H1 (cell line): ENCODE measurements at regions not wholly inside any gene's neighbourhood (a gene's known extent, or its start where the extent isn't known, plus 50 kb on each side); places are given as distances from the start of the nearest gene placed in this dataset.
A peak's percentile ranks its signal among the peaks of the same experiment; 100 is the strongest.

Experiments used
- CTCF ChIA-PET: fragments of 300-600 bp; sonication (Branson Sonifier 250); formaldehyde crosslinking; loops from one replicate; lab custom pipeline; 2021; ENCODE audit not compliant: partially characterized antibody; lab: Charles Lee
- POLR2A ChIA-PET: fragments of 300-600 bp; sonication (Branson Sonifier 250); formaldehyde crosslinking; loops from one replicate; lab custom pipeline; 2021; ENCODE audit warnings: inconsistent platforms; ENCODE audit not compliant: partially characterized antibody; lab: Charles Lee
- DNase-seq, 2 experiments: peaks; one replicate each; pipeline versions ENCODE4 v3.0.0 to v3.0.0-alpha.2; 2010 to 2022; ENCODE audit warnings: low spot score in 2 of 2, low read depth in 1 of 2, mixed read lengths in 1 of 2
- FAIRE-seq: peaks from 2 replicates; lab custom pipeline; 2011; peaks lifted over from hg19 to GRCh38; lab: Jason Lieb, UNC
- H2AFZ ChIP-seq: 2 replicates; pipeline ENCODE4 v1.8.1; 2012; ENCODE audit warnings: low read length, inconsistent platforms
- H2AK5ac ChIP-seq: 2 replicates; pipeline ENCODE4 v1.6.1; 2013; ENCODE audit warnings: low read depth, low read length
- H2BK120ac ChIP-seq: replicated peaks from 2 replicates; pipeline ENCODE3; 2013; ENCODE audit warnings: low read depth, low read length, inconsistent platforms
- H2BK12ac ChIP-seq: 2 replicates; pipeline ENCODE4 v1.6.1; 2013; ENCODE audit warnings: low read depth, low read length
- H2BK15ac ChIP-seq: 2 replicates; pipeline ENCODE4 v1.6.1; 2013; ENCODE audit warnings: low read length
- H2BK20ac ChIP-seq: 2 replicates; pipeline ENCODE4 v1.6.1; 2013; ENCODE audit warnings: low read length
- H2BK5ac ChIP-seq: 2 replicates; pipeline ENCODE4 v1.6.1; 2013; ENCODE audit warnings: low read depth, low read length
- H3K14ac ChIP-seq: 2 replicates; pipeline ENCODE4 v1.6.1; 2013; ENCODE audit warnings: inconsistent platforms; ENCODE audit not compliant: insufficient read length
- H3K18ac ChIP-seq: 2 replicates; pipeline ENCODE4 v1.6.1; 2013; ENCODE audit warnings: low read length; ENCODE audit errors: extremely low read depth
- H3K23ac ChIP-seq: 2 replicates; pipeline ENCODE4 v1.6.1; 2013; ENCODE audit warnings: inconsistent platforms; ENCODE audit not compliant: insufficient read length
- H3K23me2 ChIP-seq: 2 replicates; pipeline ENCODE4 v1.6.1; 2013; ENCODE audit warnings: low read depth, low read length
- H3K27ac ChIP-seq: 2 replicates; pipeline ENCODE4 v1.6.1; 2011; ENCODE audit warnings: low read depth, low read length, inconsistent platforms
- H3K27me3 ChIP-seq, 4 experiments: replicated peaks in 1 of 4; 1 replicate in 1 of 4; 2 replicates in 3 of 4; pipeline versions ENCODE4 v1.6.1 to v1.8.1; 2011 to 2013; ENCODE audit warnings: low read length in 3 of 4, mild to moderate bottlenecking in 3 of 4, inconsistent platforms in 2 of 4, mixed read lengths in 2 of 4, moderate library complexity in 1 of 4; ENCODE audit not compliant: control insufficient read depth in 3 of 4, insufficient read depth in 3 of 4; ENCODE audit errors: extremely low read depth in 1 of 4
- H3K36me3 ChIP-seq, 4 experiments: 2 replicates each; pipeline versions ENCODE4 v1.6.1 to v1.8.1; 2011 to 2013; ENCODE audit warnings: mild to moderate bottlenecking in 4 of 4, low read length in 3 of 4, moderate library complexity in 2 of 4, control low read depth in 1 of 4, inconsistent platforms in 1 of 4; ENCODE audit not compliant: insufficient read depth in 4 of 4, control insufficient read depth in 2 of 4
- H3K4ac ChIP-seq: replicated peaks from 2 replicates; pipeline ENCODE3; 2013; ENCODE audit warnings: low read length, low read depth, mixed read lengths, inconsistent platforms; ENCODE audit not compliant: insufficient read length
- H3K4me1 ChIP-seq, 4 experiments: replicated peaks in 1 of 4; 1 replicate in 1 of 4; 2 replicates in 3 of 4; pipeline versions ENCODE4 v1.6.1 to v1.8.1; 2011 to 2013; ENCODE audit warnings: low read length in 3 of 4, inconsistent platforms in 2 of 4, mixed read lengths in 1 of 4; ENCODE audit not compliant: insufficient read depth in 4 of 4, control insufficient read depth in 3 of 4
- H3K4me2 ChIP-seq, 2 experiments: 2 replicates each; pipeline versions ENCODE4 v1.6.1 to v1.8.1; 2011 to 2013; ENCODE audit warnings: low read depth in 2 of 2, low read length in 2 of 2, control low read depth in 1 of 2, inconsistent platforms in 1 of 2, mild to moderate bottlenecking in 1 of 2; ENCODE audit not compliant: insufficient read depth in 1 of 2
- H3K4me3 ChIP-seq, 4 experiments: fragments of 200-600, 300-600 bp in 1 of 4; sonication (generic), shearing (Covaris generic), sonication (Bioruptor Twin) in 1 of 4; 2 replicates each; pipeline versions ENCODE4 v1.5.1 to v1.8.1; 2011 to 2016; ENCODE audit warnings: low read length in 4 of 4, low read depth in 3 of 4, control low read depth in 2 of 4, inconsistent platforms in 2 of 4, mild to moderate bottlenecking in 2 of 4, mixed read lengths in 1 of 4, moderate library complexity in 1 of 4; ENCODE audit not compliant: insufficient read depth in 2 of 4; ENCODE audit errors: extremely low read depth in 1 of 4
- H3K56ac ChIP-seq: replicated peaks from 2 replicates; pipeline ENCODE3; 2013; ENCODE audit warnings: low read depth, mild to moderate bottlenecking, mixed read lengths, low read length, inconsistent platforms; ENCODE audit not compliant: insufficient read length
- H3K79me1 ChIP-seq: 2 replicates; pipeline ENCODE4 v1.6.1; 2013; ENCODE audit warnings: low read depth, low read length, control low read depth
- H3K79me2 ChIP-seq, 2 experiments: 2 replicates each; pipeline versions ENCODE4 v1.6.1 to v1.8.1; 2012 to 2013; ENCODE audit warnings: low read length in 2 of 2, mild to moderate bottlenecking in 2 of 2, inconsistent platforms in 1 of 2; ENCODE audit not compliant: insufficient read depth in 2 of 2, control insufficient read depth in 1 of 2
- H3K9ac ChIP-seq, 4 experiments: replicated peaks in 1 of 4; 1 replicate in 1 of 4; 2 replicates in 3 of 4; pipeline versions ENCODE4 v1.6.1 to v1.8.1; 2011 to 2013; ENCODE audit warnings: low read depth in 3 of 4, low read length in 3 of 4, control low read depth in 2 of 4, mild to moderate bottlenecking in 2 of 4, moderate library complexity in 2 of 4, inconsistent platforms in 1 of 4; ENCODE audit errors: extremely low read depth in 1 of 4
- H3K9me3 ChIP-seq, 2 experiments: 2 replicates each; pipeline versions ENCODE4 v1.6.1 to v1.8.1; 2012 to 2013; ENCODE audit warnings: mild to moderate bottlenecking in 2 of 2, moderate library complexity in 2 of 2, control low read depth in 1 of 2, inconsistent platforms in 1 of 2, low read depth in 1 of 2, low read length in 1 of 2, mixed read lengths in 1 of 2; ENCODE audit not compliant: insufficient read depth in 2 of 2
- H4K20me1 ChIP-seq, 2 experiments: replicated peaks in 1 of 2; 2 replicates each; pipeline versions ENCODE3 to v1.8.1; 2011 to 2013; ENCODE audit warnings: inconsistent platforms in 2 of 2, low read length in 2 of 2, mild to moderate bottlenecking in 1 of 2; ENCODE audit not compliant: insufficient read depth in 2 of 2, control insufficient read depth in 1 of 2
- H4K5ac ChIP-seq: 2 replicates; pipeline ENCODE4 v1.6.1; 2013; ENCODE audit warnings: low read length, low read depth, mixed read lengths, inconsistent platforms; ENCODE audit not compliant: insufficient read length
- H4K8ac ChIP-seq: 2 replicates; pipeline ENCODE4 v1.8.0; 2013; ENCODE audit warnings: mild to moderate bottlenecking, moderate library complexity, low read length, inconsistent platforms; ENCODE audit not compliant: insufficient read depth; ENCODE audit errors: extremely low read depth
- H4K91ac ChIP-seq: replicated peaks from 2 replicates; pipeline ENCODE3; 2013; ENCODE audit warnings: low read length, mixed read lengths, inconsistent platforms; ENCODE audit not compliant: insufficient read length
- BCL11A ChIP-seq, 2 experiments: IDR thresholded peaks; one replicate each; pipeline ENCODE4 v1.6.1; 2011; ENCODE audit warnings: low read depth in 2 of 2, low read length in 2 of 2, mild to moderate bottlenecking in 2 of 2
- CEBPB ChIP-seq: IDR thresholded peaks from 2 replicates; pipeline ENCODE4 v1.6.1; 2012; ENCODE audit warnings: low read depth, low read length
- GABPA ChIP-seq: IDR thresholded peaks from 2 replicates; pipeline ENCODE4 v1.6.1; 2011; ENCODE audit warnings: mild to moderate bottlenecking, low read length, moderate library complexity, borderline replicate concordance; ENCODE audit not compliant: insufficient read depth
- KDM4A ChIP-seq: IDR thresholded peaks from one replicate; pipeline ENCODE4 v1.7.1; 2012; ENCODE audit warnings: low read depth, mild to moderate bottlenecking, moderate library complexity, low read length, inconsistent platforms; ENCODE audit not compliant: severe bottlenecking
- RNF2 ChIP-seq: fragments of 200-900, 300-1000 bp; sonication (generic); IDR thresholded peaks from 2 replicates; pipeline ENCODE4 v1.7.1; 2016; ENCODE audit warnings: borderline replicate concordance, low read depth, mild to moderate bottlenecking, antibody characterized with exemption, low read length; ENCODE audit not compliant: poor library complexity, severe bottlenecking; ENCODE audit errors: missing control alignments
- SIRT6 ChIP-seq: IDR thresholded peaks from one replicate; pipeline ENCODE4 v1.7.1; 2012; ENCODE audit warnings: low read length, inconsistent platforms
- SIX5 ChIP-seq: IDR thresholded peaks from 2 replicates; pipeline ENCODE4 v1.6.1; 2011; ENCODE audit warnings: mild to moderate bottlenecking, low read depth, low read length
- TBP ChIP-seq: IDR thresholded peaks from 2 replicates; pipeline ENCODE4 v1.6.1; 2011; ENCODE audit warnings: low read depth, low read length, improper control_type of control experiment
- TCF12 ChIP-seq: IDR thresholded peaks from 2 replicates; pipeline ENCODE4 v1.6.1; 2011; ENCODE audit warnings: low read depth, mild to moderate bottlenecking, low read length
- ZNF274 ChIP-seq: IDR thresholded peaks from 2 replicates; pipeline ENCODE4 v1.7.0; 2012; ENCODE audit warnings: low read length, borderline replicate concordance; ENCODE audit errors: extremely low read depth
- WGBS, 2 experiments: shearing (Covaris generic) in 1 of 2; methylation state at CpG; one replicate each; pipeline versions ENCODE4 v1.1.6 to v1.1.7; 2013 to 2015; ENCODE audit warnings: low lambda C conversion rate in 2 of 2, mixed read lengths in 2 of 2, inconsistent platforms in 1 of 2, low coverage in 1 of 2, missing lambda C conversion rate in 1 of 2; ENCODE audit not compliant: insufficient replicate concordance in 2 of 2, insufficient coverage in 1 of 2, insufficient read length in 1 of 2; ENCODE audit errors: extremely low coverage in 1 of 2, missing lambda C conversion rate in 1 of 2; 5-methylcytosine and 5-hydroxymethylcytosine counted together

DNA sequence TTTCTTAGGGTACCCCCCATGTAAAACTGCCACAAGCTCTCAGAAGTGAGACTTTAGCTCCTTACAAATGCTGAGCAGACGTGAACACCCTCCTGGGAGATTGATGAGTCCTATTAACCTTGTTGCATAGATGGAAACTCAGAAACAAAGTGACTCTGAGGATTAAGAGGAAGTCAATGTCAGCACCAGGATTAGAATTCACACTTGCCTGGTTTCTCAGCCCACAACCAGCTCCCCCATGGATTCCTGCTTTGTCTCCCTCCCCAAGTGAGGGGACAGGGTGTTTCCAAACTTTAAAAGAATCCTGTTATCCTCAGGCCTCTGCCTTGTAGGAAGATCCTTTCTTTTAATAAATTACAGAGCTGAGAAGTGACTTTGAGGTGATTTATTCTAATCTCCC, 324.4 kb downstream of the NDFIP2 start:
- no peak overlapping the region for H3K9ac ChIP-seq
- ChIA-PET POLR2A (no interaction called here), CTCF (no interaction called here)
- no peak overlapping the region for H3K56ac ChIP-seq
- H4K5ac ChIP-seq, result no peak overlapping the region
- no peak overlapping the region for H3K4ac ChIP-seq
- WGBS, 2 experiments, result 41% methylated on average over 1 of the region's 1 CpG; no CpG with 5 or more reads in 1 of the 2 experiments
- H2BK5ac ChIP-seq, result no peak overlapping the region
- FAIRE-seq (peak; percentile 60), DNase-seq (no peak)
- H2BK15ac ChIP-seq, result no peak overlapping the region
- H3K14ac ChIP-seq, result no peak overlapping the region
- H2BK20ac ChIP-seq, result no peak overlapping the region
- no peak overlapping the region for H2BK12ac ChIP-seq
- no peaks in the 10 kb centered on the region for H3K27me3 ChIP-seq
- H3K9me3 ChIP-seq, result no peaks in the 10 kb centered on the region
- no peaks in the 10 kb centered on the region for H3K79me1 ChIP-seq
- no peak overlapping the region for H2AK5ac ChIP-seq
- H3K23ac ChIP-seq, result no peak overlapping the region
- no peak overlapping the region for H4K91ac ChIP-seq
- no peak overlapping the region for H2BK120ac ChIP-seq
- no peaks in the 10 kb centered on the region for H3K79me2 ChIP-seq
- no peak overlapping the region for H2AFZ ChIP-seq
- no peak overlapping the region for H3K27ac ChIP-seq
- no peaks in the 10 kb centered on the region for H3K36me3 ChIP-seq
- peaks cover 0 to 11% (median 5%) of the 10 kb centered on the region in 4 experiments; a peak in 3 of 7 replicates for H3K4me1 ChIP-seq
- H4K20me1 ChIP-seq, result no peaks in the 10 kb centered on the region
- H3K18ac ChIP-seq, result no peak overlapping the region
- no peak overlapping the region for H3K4me3 ChIP-seq
- H3K23me2 ChIP-seq, result no peaks in the 10 kb centered on the region
- H4K8ac ChIP-seq, result no peak overlapping the region
- no peak for TF ChIP-seq TCF12
- no peak for TF ChIP-seq KDM4A
- TF ChIP-seq TBP, result no peak
- TF ChIP-seq SIRT6, result no peak
- no peak for TF ChIP-seq CEBPB
- TF ChIP-seq SIX5, result no peak
- no peak for TF ChIP-seq GABPA
- TF ChIP-seq BCL11A (IDR thresholded peaks at IDR 0.05; ENCODE audit: low read depth in 2 of 2, low read length in 2 of 2), result no peak
- TF ChIP-seq ZNF274, result no peak
- no peak for TF ChIP-seq RNF2
- H3K4me2 ChIP-seq, result no peak overlapping the region
